Spleen (tissue), 11 donors: ENCODE measurements at regions not wholly inside any gene's neighbourhood (a gene's known extent, or its start where the extent isn't known, plus 50 kb on each side); places are given as distances from the start of the nearest gene placed in this dataset.
"Not testable (repeated sequence)": the region's sequence is repeated elsewhere in the genome, so short reads cannot be mapped to it uniquely, and the experiment has no call there.

ENCODE experiments used
- DNase-seq: peaks from one replicate; pipeline ENCODE4 v3.0.0-alpha.2; 2020
- H3K27ac ChIP-seq, 8 donors: fragments of 200-600 bp; sonication (generic) in 7 of 8; 1 replicate in 4 of 8; 2 replicates in 4 of 8; pipeline versions ENCODE4 v1.5.0 to v1.8.0; 2016 to 2021; ENCODE audit warnings: inconsistent platforms in 4 of 8, mild to moderate bottlenecking in 4 of 8, moderate library complexity in 1 of 8
- H3K27me3 ChIP-seq, 7 donors: fragments of 200-600 bp; sonication (generic) in 6 of 7; replicated peaks in 1 of 7; 1 replicate in 4 of 7; 2 replicates in 3 of 7; pipeline versions ENCODE4 v1.5.0 to v1.8.0; 2016 to 2021; ENCODE audit warnings: inconsistent platforms in 3 of 7, mild to moderate bottlenecking in 1 of 7
- H3K36me3 ChIP-seq, 6 donors: fragments of 200-600 bp; sonication (generic) in 5 of 6; 1 replicate in 4 of 6; 2 replicates in 2 of 6; pipeline versions ENCODE4 v1.5.0 to v1.8.0; 2016 to 2021; ENCODE audit warnings: inconsistent platforms in 2 of 6
- H3K4me1 ChIP-seq, 6 donors: fragments of 200-600 bp; sonication (generic) in 5 of 6; 1 replicate in 3 of 6; 2 replicates in 3 of 6; pipeline versions ENCODE4 v1.5.0 to v1.8.0; 2016 to 2021; ENCODE audit warnings: inconsistent platforms in 3 of 6
- H3K4me3 ChIP-seq, 8 donors: fragments of 200-600 bp; sonication (generic) in 7 of 8; 1 replicate in 4 of 8; 2 replicates in 4 of 8; pipeline versions ENCODE4 v1.5.0 to v1.8.0; 2016 to 2021; ENCODE audit warnings: inconsistent platforms in 4 of 8, mild to moderate bottlenecking in 4 of 8, moderate library complexity in 2 of 8
- H3K9me3 ChIP-seq, 8 donors: fragments of 200-600 bp; sonication (generic) in 7 of 8; 1 replicate in 4 of 8; 2 replicates in 4 of 8; pipeline versions ENCODE4 v1.5.0 to v1.8.0; 2016 to 2021; ENCODE audit warnings: inconsistent platforms in 4 of 8
- CTCF ChIP-seq, 11 experiments: fragments of 200-600 bp in 7 of 11; fragments of 450-650 bp in 4 of 11; sonication (generic) in 4 of 11; IDR thresholded peaks in 8 of 11; conservative IDR thresholded peaks in 3 of 11; 1 replicate in 7 of 11; 2 replicates in 4 of 11; pipeline versions ENCODE4 v1.4.0 to v1.8.0; 2016 to 2021; ENCODE audit warnings: antibody characterized with exemption in 11 of 11, inconsistent platforms in 4 of 11, mild to moderate bottlenecking in 1 of 11
- POLR2A ChIP-seq, 3 donors: fragments of 450-650 bp; IDR thresholded peaks; one replicate each; pipeline ENCODE4 v1.5.1; 2017; ENCODE audit warnings: antibody characterized with exemption in 3 of 3, mild to moderate bottlenecking in 1 of 3
- POLR2AphosphoS5 ChIP-seq, 3 donors: sonication (generic); formaldehyde crosslinking; IDR thresholded peaks; one replicate each; pipeline ENCODE4 v1.5.1; 2017; ENCODE audit warnings: antibody characterized with exemption in 3 of 3
- WGBS, 5 donors: extraction: QIAGEN DNeasy Blood & Tissue Kit in 3 of 5; methylation state at CpG; one replicate each; pipeline versions ENCODE4 v1.1.5 to v1.1.7; 2013 to 2018; 5-methylcytosine and 5-hydroxymethylcytosine counted together
- intact Hi-C: fragments of 100-400 bp; cut with DNase I; formaldehyde crosslinking; loops from one replicate; pipeline ENCODE4 v1.15.0; 2023; ENCODE audit warnings: low total_unique reads
- donor health status: healthy with polysubstance abuse.
- donor health status: DM: no; HTN: no; CAD: no; lungs with moderate emphysema.
- donor health status: DM: no; HTN: no; CAD: no.
- donor health status: Bipolar disorder and iron deficiency.
- donor health status: healthy.
- donor health status: DM: no; HTN: no; CAD: no.
- donor health status: DM: yes; HTN: yes; CAD: no.

GRCh38 chr14:97137705-97138104 is 340.5 kb downstream of the VRK1 start:
- Histone ChIP-seq H3K4me3 (no peak overlapping the region), H3K36me3 (no peaks in the 10 kb centered on the region), H3K27me3 (peaks cover 0 to 9% (median 0%) of the 10 kb centered on the region in 7 donors), H3K4me1 (no peaks in the 10 kb centered on the region), H3K9me3 (no peaks in the 10 kb centered on the region), H3K27ac (no peak overlapping the region)
- intact Hi-C loops = no loop called here
- TF ChIP-seq POLR2A (IDR thresholded peaks at IDR 0.05) = no peak
- TF ChIP-seq CTCF (IDR thresholded peaks at IDR 0.05 in 8 of 11, conservative IDR thresholded peaks at IDR 0.05 in 3 of 11) = no peak
- TF ChIP-seq POLR2AphosphoS5 (IDR thresholded peaks at IDR 0.05) = no peak
- WGBS, 5 donors = 63 to 74% (median 71%) methylated on average over 7 of the region's 7 CpGs
- DNase-seq = no peak

GRCh38 chr14:97138801-97139200 is 341.6 kb downstream of the VRK1 start:
- WGBS, 5 donors = 78 to 91% (median 82%) methylated on average over 4 of the region's 4 CpGs

DNA sequence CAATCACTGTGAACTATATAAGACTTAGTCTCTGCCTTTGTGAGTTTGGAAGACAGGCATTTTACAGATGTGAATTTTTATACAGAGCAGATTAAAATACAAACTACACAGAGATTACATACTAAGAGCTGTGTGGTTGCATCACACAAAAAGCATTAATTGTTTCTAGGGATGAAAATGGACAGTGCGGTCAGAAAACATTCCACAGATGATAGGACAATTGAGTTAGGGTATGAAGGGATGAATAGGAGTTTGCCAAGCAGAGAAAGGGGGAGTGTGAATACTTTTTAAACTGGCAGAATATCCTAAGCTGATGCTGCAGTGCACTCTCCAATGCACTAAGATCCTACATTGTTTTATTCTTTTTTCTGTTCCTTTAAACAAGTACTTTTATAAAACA is 345.8 kb downstream of the VRK1 start:
- WGBS, 5 donors = 93 to 98% (median 95%) methylated on average over 1 of the region's 1 CpG
- DNase-seq = no peak
- TF ChIP-seq POLR2AphosphoS5 (IDR thresholded peaks at IDR 0.05) = no peak
- no peak for TF ChIP-seq CTCF (IDR thresholded peaks at IDR 0.05 in 8 of 11, conservative IDR thresholded peaks at IDR 0.05 in 3 of 11)
- Histone ChIP-seq H3K36me3 (no peaks in the 10 kb centered on the region), H3K9me3 (no peaks in the 10 kb centered on the region), H3K4me3 (no peak overlapping the region), H3K4me1 (no peaks in the 10 kb centered on the region), H3K27me3 (peaks cover 0 to 28% (median 0%) of the 10 kb centered on the region in 7 donors), H3K27ac (no peak overlapping the region)
- intact Hi-C loops = no loop called here

More at GRCh38 chr14:97138801-97139200, 341.6 kb downstream of the VRK1 start:
- Histone ChIP-seq H3K4me3 (no peak overlapping the region), H3K27me3 (peaks cover 0 to 9% (median 0%) of the 10 kb centered on the region in 7 donors), H3K27ac (no peak overlapping the region), H3K9me3 (no peaks in the 10 kb centered on the region), H3K4me1 (no peaks in the 10 kb centered on the region), H3K36me3 (no peaks in the 10 kb centered on the region)
- TF ChIP-seq POLR2AphosphoS5 (IDR thresholded peaks at IDR 0.05) = no peak
- TF ChIP-seq CTCF (IDR thresholded peaks at IDR 0.05 in 8 of 11, conservative IDR thresholded peaks at IDR 0.05 in 3 of 11) = no peak
- no peak for TF ChIP-seq POLR2A (IDR thresholded peaks at IDR 0.05)
- intact Hi-C loops = no loop called here
- no peak for DNase-seq

DNA sequence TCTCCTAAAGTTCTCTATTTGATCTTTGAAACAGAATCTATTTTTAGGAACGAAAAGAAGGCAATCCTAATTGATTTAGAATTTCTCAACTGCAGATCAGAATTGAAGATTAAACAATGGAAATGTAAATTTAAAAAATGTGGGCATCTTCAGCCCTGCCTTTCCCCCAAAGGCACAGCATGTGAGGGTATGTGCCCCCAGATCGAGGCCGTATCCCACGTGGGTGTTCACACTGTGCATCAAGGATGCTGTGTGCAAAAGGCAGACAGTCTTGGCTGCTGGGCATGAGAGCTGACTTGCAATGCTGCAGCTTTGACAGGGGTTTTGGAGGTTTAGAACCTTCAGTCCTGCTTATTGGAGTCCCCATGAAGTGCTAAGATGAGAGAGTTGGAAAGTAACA is 346.3 kb downstream of the VRK1 start:
- H3K4me3 ChIP-seq = no peak overlapping the region
- WGBS, 5 donors = 64 to 80% (median 71%) methylated on average over 4 of the region's 4 CpGs
- H3K27me3 ChIP-seq = peaks cover 0 to 28% (median 0%) of the 10 kb centered on the region in 7 donors
- H3K27ac ChIP-seq = no peak overlapping the region
- H3K36me3 ChIP-seq = no peaks in the 10 kb centered on the region
- H3K4me1 ChIP-seq = no peaks in the 10 kb centered on the region
- intact Hi-C loops = no loop called here
- H3K9me3 ChIP-seq = no peaks in the 10 kb centered on the region
- TF ChIP-seq POLR2AphosphoS5 (IDR thresholded peaks at IDR 0.05) (no peak), CTCF (IDR thresholded peaks at IDR 0.05 in 8 of 11, conservative IDR thresholded peaks at IDR 0.05 in 3 of 11) (no peak), POLR2A (IDR thresholded peaks at IDR 0.05) (no peak)
- no peak for DNase-seq

DNA sequence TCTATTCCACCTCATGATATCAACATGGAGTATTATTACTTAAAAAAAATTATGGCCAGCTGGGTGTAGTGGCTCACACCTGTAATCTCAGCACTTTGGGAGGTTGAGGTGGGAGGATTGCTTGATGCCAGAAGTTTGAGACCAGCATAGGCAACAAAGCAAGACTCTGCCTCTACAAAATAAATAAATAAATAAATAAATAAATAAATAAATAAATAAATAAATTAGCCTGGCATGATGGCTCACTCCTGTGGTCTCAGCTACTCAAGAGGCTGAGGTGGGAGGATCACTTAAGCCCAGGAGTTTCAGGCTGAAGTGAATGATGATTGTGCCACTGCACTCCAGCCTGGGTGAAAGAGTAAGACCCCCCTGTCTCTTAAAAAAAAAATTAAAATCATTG is 350.8 kb downstream of the VRK1 start:
- H3K4me1 ChIP-seq, DNase-seq, intact Hi-C loops, H3K27ac ChIP-seq, H3K4me3 ChIP-seq, H3K9me3 ChIP-seq, H3K36me3 ChIP-seq: not testable (repeated sequence)
- H3K27me3 ChIP-seq = peaks cover 0 to 19% (median 0%) of the 10 kb centered on the region in 7 donors
